HG03039 (cell line): ENCODE measurements at regions not wholly inside any gene's neighbourhood (a gene's known extent, or its start where the extent isn't known, plus 50 kb on each side); places are given as distances from the start of the nearest gene placed in this dataset.
"Not testable (repeated sequence)": the region's sequence is repeated elsewhere in the genome, so short reads cannot be mapped to it uniquely, and the experiment has no call there.

ENCODE experiments used
- ATAC-seq: cut with Tn5 transposase; IDR thresholded peaks from one replicate; pipeline ENCODE4 v1.9.1; 2021; ENCODE audit warnings: mild to moderate bottlenecking, moderate library complexity; ENCODE audit not compliant: unreplicated experiment

- no peak for ATAC-seq
Observed at GRCh38 chr19:30267332-30267731, 104.9 kb upstream of the ZNF536 start.

DNA sequence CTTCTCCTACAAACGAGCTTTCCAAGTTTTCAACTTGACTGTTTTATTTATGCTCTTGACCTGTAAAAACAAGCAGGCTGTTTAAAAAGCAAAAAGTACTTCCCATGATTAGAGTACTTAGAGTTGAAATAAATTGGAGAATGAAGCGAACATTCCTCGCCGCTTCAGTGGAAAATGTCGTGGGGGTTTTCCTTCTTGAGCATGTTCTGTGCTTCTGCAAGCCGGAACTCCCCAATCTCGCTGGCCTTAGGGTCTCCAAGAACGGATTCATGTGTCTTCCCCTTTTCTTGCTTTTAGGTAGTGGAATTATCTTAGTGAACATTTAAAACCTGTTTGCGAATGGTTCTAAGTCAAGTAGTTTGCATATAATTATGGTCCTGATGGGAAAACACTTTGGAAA lies 103.6 kb upstream of the ZNF536 start:
- no peak for ATAC-seq

GRCh38 chr19:30269638-30270037 lies 102.5 kb upstream of the ZNF536 start:
- ATAC-seq, result no peak

DNA sequence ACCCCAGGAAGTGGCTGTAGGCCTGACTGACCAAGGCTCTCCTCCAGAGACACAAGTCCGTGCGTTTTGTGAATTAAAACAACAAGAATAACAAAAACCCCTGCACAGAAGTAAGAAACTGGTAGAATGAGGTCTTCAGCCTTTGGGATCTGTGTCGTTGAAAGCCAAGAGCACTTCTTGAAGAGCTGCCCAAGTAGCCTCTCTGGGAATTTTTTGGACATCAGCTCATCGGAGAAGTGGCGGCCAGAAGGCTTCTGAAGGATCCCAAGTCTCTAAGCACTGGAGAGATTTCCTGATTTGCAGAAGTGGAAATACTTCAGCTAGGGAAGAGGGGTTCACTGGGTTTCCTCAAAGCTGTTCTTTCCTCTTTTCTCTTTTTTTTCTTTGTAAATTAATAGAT lies 100.4 kb upstream of the ZNF536 start:
- ATAC-seq, result no peak

GRCh38 chr19:30272554-30272953 lies 99.6 kb upstream of the ZNF536 start:
- ATAC-seq, result no peak

DNA sequence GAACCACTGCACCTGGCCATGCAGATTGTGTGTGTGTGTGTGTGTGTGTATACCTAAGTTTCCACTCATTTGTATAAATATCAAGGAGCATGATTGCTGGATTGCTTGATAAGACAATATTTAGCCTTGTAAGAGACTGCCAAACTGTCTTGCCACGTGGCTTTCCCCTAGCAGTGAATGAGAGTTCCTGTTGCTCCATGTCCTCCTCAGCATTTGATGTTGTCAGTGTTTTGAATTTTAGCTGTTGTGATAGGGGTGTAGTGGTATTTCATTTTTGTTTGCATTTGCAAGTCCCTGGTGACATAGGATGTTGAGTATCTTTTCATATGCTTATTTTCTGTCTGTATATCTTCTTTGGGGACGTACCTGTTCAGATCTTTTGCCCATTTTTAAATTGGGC lies 99.0 kb upstream of the ZNF536 start:
- no peak for ATAC-seq

GRCh38 chr19:30274987-30275386 lies 97.2 kb upstream of the ZNF536 start:
- ATAC-seq, result no peak

DNA sequence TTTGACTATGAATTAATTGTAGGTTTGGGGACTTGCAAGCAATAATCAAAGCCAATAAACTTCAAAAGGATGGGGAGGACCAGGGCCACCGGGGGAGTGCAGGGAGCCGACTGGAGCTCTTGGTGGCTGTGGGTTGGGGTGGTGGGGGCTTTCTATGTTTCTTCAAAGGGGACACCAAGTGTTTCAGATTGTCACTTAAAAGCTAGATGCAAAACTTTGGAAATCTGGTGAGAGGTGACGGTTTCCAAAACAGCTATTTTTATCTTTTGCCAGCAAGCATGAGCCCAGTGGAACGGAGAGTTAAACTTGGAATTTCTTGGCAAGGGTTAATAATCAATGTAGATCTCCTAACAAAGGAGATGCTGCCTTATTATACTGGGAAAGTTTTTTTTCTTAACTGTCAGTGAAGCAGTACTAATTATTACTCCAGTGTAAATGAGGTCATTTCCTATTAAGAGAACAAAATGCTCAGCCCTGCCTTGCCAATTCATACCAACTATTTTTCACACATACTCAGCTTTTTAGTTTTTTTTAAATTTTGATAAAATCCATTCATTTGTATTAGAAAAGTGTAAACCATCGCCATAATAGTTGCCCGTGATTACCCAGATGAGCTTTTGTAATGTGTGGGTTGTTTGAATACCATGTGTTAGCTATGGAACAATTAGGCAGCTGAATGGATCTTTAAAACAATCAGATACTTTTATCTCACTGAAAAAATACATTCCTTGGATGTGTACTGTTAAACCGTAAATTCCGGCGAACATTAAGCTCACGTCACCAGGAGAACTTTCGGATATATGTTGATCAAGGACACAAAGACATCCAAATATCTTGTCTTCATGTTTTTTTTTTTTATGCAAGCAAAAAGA lies 95.9 kb upstream of the ZNF536 start:
- no peak for ATAC-seq

GRCh38 chr19:30276883-30277280 lies 95.3 kb upstream of the ZNF536 start:
- no peak for ATAC-seq

- ATAC-seq, result no peak
Observed at GRCh38 chr19:30277941-30278881, 94.0 kb upstream of the ZNF536 start.

DNA sequence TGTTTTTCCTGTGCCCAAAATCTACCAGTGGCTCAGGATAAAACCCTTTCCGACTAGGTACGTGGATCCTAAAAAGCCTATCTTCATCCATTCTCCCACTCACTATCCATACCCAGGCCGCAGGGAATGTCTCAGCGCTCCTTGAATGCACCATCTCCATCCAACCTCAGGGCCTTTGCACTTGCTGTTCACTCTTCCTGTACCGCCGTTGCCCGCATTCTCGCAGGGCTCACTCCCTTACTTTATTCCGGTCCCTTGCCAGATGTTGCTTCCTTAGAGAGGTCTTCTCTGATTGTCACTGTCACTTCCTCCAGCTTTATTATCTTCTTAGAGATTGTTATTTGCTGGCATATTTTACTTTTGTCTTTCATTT lies 93.3 kb upstream of the ZNF536 start:
- no peak for ATAC-seq

- no peak for ATAC-seq
Observed at GRCh38 chr19:30280018-30280417, 92.2 kb upstream of the ZNF536 start.

DNA sequence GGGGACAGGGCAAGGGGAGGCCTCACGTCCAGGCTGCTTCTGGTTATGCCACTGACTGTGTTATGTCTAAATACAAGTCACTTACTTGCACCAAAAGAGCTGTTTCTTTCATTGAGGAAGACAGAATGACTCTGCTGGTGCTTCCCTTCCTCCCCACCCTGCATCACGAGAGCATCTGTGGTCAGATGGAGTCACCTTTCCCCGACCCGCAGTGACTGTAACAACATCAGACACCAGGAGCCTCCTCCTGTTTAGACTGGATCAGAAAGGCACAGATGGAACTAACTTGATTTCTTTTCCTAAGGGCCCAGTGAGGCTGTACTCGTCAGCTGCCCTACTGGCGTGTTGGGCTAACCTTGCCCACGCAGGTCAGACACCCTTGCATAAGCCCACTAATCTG lies 90.3 kb upstream of the ZNF536 start:
- no peak for ATAC-seq

DNA sequence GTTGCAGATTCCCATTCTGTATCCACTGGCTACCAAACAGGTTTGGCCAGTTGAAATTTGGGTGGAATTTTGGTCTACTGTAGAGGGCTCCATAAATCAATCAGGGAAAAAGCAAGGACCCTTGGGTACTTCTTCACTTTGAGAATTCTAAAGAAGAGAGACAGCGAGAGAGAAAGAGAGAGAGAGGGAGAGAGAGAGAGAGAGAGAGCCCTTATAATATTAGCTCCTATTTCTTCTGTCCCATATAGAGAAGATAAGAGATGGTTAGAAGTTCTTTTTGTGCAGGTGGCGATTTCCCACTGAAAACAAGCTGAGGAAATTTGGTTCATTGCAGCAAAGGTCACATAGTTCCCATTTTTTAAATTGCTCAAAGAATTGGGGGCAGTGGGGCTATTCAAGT lies 88.6 kb upstream of the ZNF536 start:
- no peak for ATAC-seq

- ATAC-seq, result no peak
Observed at GRCh38 chr19:30284209-30284608, 88.0 kb upstream of the ZNF536 start.

GRCh38 chr19:30284885-30285284 lies 87.3 kb upstream of the ZNF536 start:
- ATAC-seq, result no peak

DNA sequence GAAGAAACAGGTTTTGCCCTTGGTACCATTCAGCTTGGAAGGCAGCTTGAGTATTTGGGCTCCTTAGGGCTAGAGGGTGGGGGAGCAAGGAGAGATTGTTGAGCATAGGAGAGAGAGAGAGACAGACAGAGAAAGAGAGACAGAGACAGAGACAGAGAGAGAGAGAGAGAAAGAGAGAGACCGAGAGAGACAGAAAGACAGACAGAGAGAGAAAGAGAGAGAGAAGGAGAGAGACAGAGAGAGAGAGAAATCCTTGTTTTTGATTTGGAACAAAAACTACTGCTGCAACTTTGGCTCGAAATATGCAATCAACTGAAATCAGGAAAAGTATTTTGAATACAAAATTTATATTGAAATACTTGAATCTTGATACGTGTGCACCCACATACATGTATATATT lies 85.8 kb upstream of the ZNF536 start:
- ATAC-seq, result no peak

- ATAC-seq, result no peak
Observed at GRCh38 chr19:30287259-30287658, 84.9 kb upstream of the ZNF536 start.

DNA sequence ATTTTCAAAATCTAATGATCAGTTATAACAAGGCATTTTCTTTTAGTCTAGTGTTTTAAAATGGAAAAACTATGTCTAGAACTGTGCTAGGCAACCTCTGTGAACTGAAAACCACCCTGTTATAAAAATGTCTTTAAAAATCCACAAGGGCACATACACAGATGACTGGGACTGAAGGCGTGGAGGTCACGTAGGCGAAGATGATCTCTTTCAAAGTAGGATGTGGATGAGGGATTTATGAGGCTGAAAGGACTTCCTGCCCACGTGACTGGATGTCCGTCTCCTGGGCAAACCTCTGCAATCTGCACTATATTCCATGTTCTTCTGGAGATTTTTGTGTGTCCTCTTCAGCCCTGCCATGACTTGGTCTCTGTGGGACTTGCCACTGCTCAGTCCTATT lies 84.2 kb upstream of the ZNF536 start:
- ATAC-seq, result no peak

- no peak for ATAC-seq
Observed at GRCh38 chr19:30288911-30289310, 83.3 kb upstream of the ZNF536 start.

DNA sequence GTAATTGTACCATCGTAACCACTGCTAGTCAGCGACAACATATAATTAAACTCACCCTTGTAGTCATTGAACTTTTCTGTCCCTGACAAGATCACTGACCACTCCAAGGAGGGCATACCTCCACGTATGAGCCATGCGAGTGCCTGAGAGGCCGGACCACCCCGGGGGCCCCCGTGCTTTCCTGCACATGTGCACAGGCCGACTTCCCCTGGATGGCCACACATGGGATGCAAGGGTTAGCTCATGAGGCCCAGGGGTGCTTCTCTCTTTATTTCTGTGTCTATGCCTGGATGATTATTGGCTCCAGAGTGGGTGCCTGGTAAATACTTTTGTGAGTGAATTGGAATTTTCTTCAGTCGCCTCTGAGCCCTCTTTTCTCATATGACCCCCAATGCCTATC lies 82.8 kb upstream of the ZNF536 start:
- ATAC-seq, result no peak

DNA sequence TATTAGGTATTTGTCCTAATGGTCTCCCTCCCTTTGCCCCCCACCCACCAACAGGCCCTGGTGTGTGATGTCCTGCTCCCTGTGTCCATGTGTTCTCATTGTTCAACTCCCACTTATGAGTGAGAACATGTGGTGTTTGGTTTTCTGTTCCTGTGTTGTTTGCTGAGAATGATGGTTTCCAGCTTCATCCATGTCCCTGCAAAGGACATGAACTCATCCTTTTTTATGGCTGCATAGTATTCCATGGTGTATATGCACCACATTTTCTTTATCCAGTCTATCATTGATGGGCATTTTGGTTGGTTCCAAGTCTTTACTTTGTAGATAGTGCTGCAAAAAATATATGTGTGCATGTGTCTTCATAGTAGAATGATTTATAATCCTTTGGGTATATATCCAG lies 81.4 kb upstream of the ZNF536 start:
- not testable (repeated sequence) for ATAC-seq
